HepG2 (cell line): ENCODE measurements at regions not wholly inside any gene's neighbourhood (a gene's known extent, or its start where the extent isn't known, plus 50 kb on each side); places are given as distances from the start of the nearest gene placed in this dataset.

Experiments used
- CEBPG ChIP-seq: IDR thresholded peaks from 2 replicates; pipeline ENCODE4 v1.6.1; 2016
- CHD2 ChIP-seq: IDR thresholded peaks from 2 replicates; pipeline ENCODE4 v1.6.1; 2011; ENCODE audit warnings: low read depth, low read length, improper control_type of control experiment
- CTCF ChIP-seq: sonication (generic); formaldehyde crosslinking; IDR thresholded peaks from 2 replicates; pipeline ENCODE4 v1.5.0; 2020; ENCODE audit warnings: mild to moderate bottlenecking, missing genetic modification reagents, moderate library complexity
- FOXA3 ChIP-seq: IDR thresholded peaks from 2 replicates; pipeline ENCODE4 v1.6.1; 2016; ENCODE audit warnings: missing genetic modification reagents, missing compliant biosample characterization
- HES4 ChIP-seq: sonication (generic); formaldehyde crosslinking; IDR thresholded peaks from 2 replicates; pipeline ENCODE4 v1.9.0; 2021; ENCODE audit warnings: mild to moderate bottlenecking, missing genetic modification reagents, borderline replicate concordance
- HMGXB4 ChIP-seq, 2 experiments: sonication (generic) in 1 of 2; formaldehyde crosslinking in 1 of 2; IDR thresholded peaks; 2 replicates each; pipeline versions ENCODE4 v1.4.0 to v1.6.1; 2018 to 2020; ENCODE audit warnings: missing genetic modification reagents in 2 of 2, borderline replicate concordance in 1 of 2, low read depth in 1 of 2, mild to moderate bottlenecking in 1 of 2, missing biosample characterization in 1 of 2
- MTA1 ChIP-seq: sonication (generic); formaldehyde crosslinking; IDR thresholded peaks from 2 replicates; pipeline ENCODE4 v1.4.0; 2020; ENCODE audit warnings: missing genetic modification reagents, mild to moderate bottlenecking, borderline replicate concordance
- SUZ12 ChIP-seq: fragments of 150-350 bp; IDR thresholded peaks from 2 replicates; pipeline ENCODE4 v1.6.1; 2014; ENCODE audit warnings: low read depth, low read length
- TAF1 ChIP-seq: sonication (generic); formaldehyde crosslinking; IDR thresholded peaks from 2 replicates; pipeline ENCODE4 v1.4.0; 2020; ENCODE audit warnings: missing genetic modification reagents
- ZKSCAN8 ChIP-seq: IDR thresholded peaks from 2 replicates; pipeline ENCODE4 v1.6.1; 2016; ENCODE audit warnings: borderline replicate concordance, missing genetic modification reagents, missing compliant biosample characterization
- ZNF253 ChIP-seq: sonication (generic); formaldehyde crosslinking; IDR thresholded peaks from 2 replicates; pipeline ENCODE4 v1.8.0; 2022; ENCODE audit warnings: mild to moderate bottlenecking, missing genetic modification reagents, borderline replicate concordance
- ZNF543 ChIP-seq: sonication (generic); formaldehyde crosslinking; IDR thresholded peaks from 2 replicates; pipeline ENCODE4 v1.4.0; 2020; ENCODE audit warnings: mild to moderate bottlenecking, missing genetic modification reagents

- TF ChIP-seq MTA1 (CRISPR knock-in tag): no peak
- no peak for TF ChIP-seq CEBPG (CRISPR knock-in tag)
- no peak for TF ChIP-seq ZNF543
- TF ChIP-seq ZKSCAN8 (CRISPR knock-in tag): no peak
- TF ChIP-seq HMGXB4 (CRISPR knock-in tag; IDR thresholded peaks at IDR 0.05; ENCODE audit: borderline replicate concordance in 1 of 2, low read depth in 1 of 2): no peak
- TF ChIP-seq CTCF (CRISPR knock-in tag): no peak
- TF ChIP-seq HES4 (CRISPR knock-in tag): no peak
- no peak for TF ChIP-seq FOXA3
- TF ChIP-seq ZNF253 (CRISPR knock-in tag): no peak
- TF ChIP-seq SUZ12: no peak
- TF ChIP-seq TAF1 (CRISPR knock-in tag): no peak
- no peak for TF ChIP-seq CHD2
These were observed 185.3 kb downstream of the HAUS1 start for GRCh38 chr18:46289463-46289862.
